Neural progenitor cell (in vitro differentiated cells): ENCODE measurements at regions not wholly inside any gene's neighbourhood (a gene's known extent, or its start where the extent isn't known, plus 50 kb on each side); places are given as distances from the start of the nearest gene placed in this dataset.

Experiments used
- EZH2 ChIP-seq: fragments of 200-600 bp; sonication (generic); IDR thresholded peaks from 2 replicates; pipeline ENCODE4 v1.6.1; 2017; ENCODE audit warnings: antibody characterized with exemption, mild to moderate bottlenecking, moderate library complexity
- EZH2phosphoT487 ChIP-seq: fragments of 200-600 bp; sonication (generic); IDR thresholded peaks from 2 replicates; pipeline ENCODE4 v1.6.1; 2017; ENCODE audit warnings: antibody characterized with exemption
- TF ChIP-seq, protein P1 (sequence below): fragments of 200-600 bp; sonication (generic); IDR thresholded peaks from 2 replicates; pipeline ENCODE4 v1.5.1; 2017; ENCODE audit warnings: antibody characterized with exemption, mild to moderate bottlenecking

DNA sequence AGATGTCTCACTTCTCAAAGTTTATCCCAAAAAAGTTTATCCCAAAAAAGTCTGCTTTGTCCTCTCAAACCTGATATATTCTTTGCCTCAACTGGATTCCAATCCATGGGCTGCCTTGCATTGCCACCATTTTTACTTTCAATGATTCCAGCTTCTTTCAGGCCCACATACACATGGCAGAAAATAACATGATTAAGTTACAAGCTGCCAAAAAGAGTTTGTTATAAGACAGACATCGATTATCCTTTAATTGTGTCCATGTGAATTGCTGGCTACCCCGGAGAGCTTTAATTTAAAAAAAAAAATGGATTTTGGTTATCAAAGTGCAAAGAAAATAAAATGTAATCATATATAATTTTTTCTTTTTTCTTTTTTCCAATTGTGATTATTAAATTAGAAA is 819.6 kb upstream of the SORCS1 start:
- TF ChIP-seq, protein P1, sequence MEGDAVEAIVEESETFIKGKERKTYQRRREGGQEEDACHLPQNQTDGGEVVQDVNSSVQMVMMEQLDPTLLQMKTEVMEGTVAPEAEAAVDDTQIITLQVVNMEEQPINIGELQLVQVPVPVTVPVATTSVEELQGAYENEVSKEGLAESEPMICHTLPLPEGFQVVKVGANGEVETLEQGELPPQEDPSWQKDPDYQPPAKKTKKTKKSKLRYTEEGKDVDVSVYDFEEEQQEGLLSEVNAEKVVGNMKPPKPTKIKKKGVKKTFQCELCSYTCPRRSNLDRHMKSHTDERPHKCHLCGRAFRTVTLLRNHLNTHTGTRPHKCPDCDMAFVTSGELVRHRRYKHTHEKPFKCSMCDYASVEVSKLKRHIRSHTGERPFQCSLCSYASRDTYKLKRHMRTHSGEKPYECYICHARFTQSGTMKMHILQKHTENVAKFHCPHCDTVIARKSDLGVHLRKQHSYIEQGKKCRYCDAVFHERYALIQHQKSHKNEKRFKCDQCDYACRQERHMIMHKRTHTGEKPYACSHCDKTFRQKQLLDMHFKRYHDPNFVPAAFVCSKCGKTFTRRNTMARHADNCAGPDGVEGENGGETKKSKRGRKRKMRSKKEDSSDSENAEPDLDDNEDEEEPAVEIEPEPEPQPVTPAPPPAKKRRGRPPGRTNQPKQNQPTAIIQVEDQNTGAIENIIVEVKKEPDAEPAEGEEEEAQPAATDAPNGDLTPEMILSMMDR, result no peak
- no peak for TF ChIP-seq EZH2
- TF ChIP-seq EZH2phosphoT487, result no peak
